ENCODE measurements at regions not wholly inside any gene's neighbourhood (a gene's known extent, or its start where the extent isn't known, plus 50 kb on each side); places are given as distances from the start of the nearest gene placed in this dataset.
"Not testable (repeated sequence)": the region's sequence is repeated elsewhere in the genome, so short reads cannot be mapped to it uniquely, and the experiment has no call there.

GRCh38 chr16:9141813-9142212 lies 50.4 kb downstream of the HAPSTR1 start:
- no peak for DNase-seq

- no peak for DNase-seq
Observed at GRCh38 chr16:9144106-9144505, 52.7 kb downstream of the HAPSTR1 start.

GRCh38 chr16:9148374-9149015 lies 57.1 kb downstream of the HAPSTR1 start:
- DNase-seq, result no peak

GRCh38 chr16:9151074-9151473 lies 59.6 kb downstream of the HAPSTR1 start:
- DNase-seq, result no peak

DNA sequence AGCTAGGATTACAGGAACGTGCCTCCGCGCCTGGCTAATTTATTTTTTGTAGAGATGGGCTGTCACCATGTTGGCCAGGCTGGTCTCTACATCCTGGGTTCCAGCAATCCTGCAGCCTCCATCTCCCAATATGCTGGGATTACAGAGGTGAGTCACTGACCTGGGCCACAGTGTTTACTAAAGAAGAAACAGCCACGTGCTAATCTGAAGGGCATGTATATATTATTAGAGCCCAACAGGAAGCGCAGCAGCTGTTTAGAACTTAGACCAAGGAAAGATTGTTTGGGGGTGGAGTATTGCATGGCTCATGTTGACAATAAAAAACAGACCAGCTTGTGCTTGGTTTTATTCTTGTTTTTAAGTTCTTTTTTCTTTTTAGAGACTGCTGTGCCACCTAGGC lies 60.2 kb downstream of the HAPSTR1 start:
- DNase-seq, result peak in 1 of 2 experiments; percentile 15

DNA sequence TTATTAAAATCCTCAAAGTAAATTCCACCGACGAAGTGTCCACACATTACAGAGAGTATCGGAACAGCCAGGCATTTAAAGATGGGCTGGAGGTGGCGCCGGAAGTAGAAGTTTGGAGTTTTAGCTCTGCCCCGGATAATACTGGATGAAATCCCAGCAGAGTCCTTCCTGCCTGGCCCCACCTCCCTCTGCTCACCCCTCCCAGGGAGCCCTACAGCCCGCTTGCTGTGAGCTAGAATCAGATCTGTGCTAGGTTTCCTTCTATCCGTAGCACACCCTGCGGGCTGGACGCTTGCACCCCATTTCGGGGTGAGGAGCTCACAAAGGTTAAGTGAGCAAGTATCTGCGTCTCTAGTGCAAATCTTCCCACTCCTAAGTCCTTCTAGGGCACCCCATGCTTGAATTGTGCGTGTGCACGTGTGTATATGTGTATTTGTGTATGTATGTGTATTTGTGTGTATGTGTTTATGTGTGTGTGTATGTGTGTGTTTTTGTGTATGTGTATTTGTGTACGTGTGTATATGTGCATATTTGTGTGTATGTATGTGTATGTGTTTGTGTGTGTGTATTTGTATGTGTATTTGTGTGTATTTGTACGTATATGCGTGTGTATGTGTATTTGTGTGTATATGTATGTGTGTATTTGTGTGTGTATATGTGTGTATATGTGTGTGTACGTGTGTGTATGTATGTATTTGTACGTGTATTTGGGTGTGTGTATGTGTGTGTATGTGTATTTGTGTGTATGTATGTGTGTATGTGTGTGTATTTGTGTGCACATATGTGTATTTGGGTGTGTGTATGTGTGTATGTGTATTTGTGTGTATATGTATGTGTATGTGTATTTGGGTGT lies 61.4 kb downstream of the HAPSTR1 start:
- DNase-seq, result no peak

DNA sequence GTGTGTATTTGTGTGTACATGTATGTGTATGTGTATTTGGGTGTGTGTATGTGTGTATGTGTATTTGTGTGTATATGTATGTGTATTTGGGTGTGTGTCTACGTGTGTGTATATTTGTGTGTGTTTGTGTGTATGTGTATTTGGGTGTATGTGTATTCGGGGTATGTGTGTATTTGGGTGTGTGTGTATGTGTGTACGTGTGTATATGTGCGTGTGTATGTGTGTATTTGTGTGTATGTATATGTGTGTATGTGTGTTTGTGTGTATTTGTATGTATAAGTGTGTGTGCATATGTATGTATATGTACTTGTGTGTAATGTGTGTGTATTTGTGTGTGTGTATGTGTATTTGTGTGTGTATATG lies 62.0 kb downstream of the HAPSTR1 start:
- no peak for DNase-seq

- DNase-seq, result no peak
Observed at GRCh38 chr16:9154567-9155410, 63.3 kb downstream of the HAPSTR1 start.

DNA sequence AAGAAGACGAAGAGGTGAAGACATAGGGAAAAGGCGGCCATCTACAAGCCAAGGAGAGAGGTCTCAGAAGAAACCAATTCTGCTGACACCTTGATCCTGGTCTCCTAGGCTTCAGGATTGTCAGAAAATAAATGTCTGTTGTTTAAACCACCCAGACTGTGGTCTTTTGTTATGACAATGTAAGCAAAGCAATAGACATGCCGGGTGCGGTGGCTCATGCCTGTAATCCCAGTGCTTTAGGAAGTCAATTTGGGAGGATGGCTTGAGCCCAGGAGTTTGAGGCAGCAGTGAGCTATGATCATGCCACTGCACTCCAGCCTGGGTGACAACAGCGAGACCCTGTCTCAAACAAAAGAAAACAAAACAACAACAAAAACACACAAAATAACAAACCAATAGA lies 64.4 kb downstream of the HAPSTR1 start:
- DNase-seq, result no peak

- DNase-seq, result peak; percentile 3 to 25
Observed at GRCh38 chr16:9159839-9160550, 68.6 kb downstream of the HAPSTR1 start.

DNA sequence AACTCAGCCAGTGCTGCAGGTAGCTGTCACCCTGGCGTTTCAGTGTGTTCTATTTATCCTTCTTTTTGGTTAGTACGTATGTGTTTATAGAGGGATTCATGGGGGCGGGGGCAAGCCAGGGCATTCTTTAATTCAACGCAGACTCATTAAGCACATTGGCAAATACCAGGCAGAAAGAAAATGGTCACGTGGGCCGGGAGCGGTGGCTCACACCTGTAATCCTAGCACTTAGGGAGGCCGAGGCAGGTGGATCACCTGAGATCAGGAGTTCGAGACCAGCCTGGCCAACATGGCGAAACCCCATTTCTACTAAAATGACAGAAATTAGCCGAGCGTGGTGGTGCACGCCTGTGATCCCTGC lies 69.1 kb downstream of the HAPSTR1 start:
- no peak for DNase-seq

DNA sequence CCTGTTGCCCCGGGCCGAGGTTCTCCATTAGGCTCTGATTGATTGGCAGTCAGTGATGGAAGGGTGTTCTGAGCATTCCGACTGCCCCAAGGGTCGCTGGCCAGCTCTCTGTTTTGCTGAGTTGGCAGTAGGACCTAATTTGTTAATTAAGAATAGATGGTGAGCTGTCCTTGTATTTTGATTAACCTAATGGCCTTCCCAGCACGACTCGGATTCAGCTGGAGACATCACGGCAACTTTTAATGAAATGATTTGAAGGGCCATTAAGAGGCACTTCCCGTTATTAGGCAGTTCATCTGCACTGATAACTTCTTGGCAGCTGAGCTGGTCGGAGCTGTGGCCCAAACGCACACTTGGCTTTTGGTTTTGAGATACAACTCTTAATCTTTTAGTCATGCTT lies 74.2 kb downstream of the HAPSTR1 start:
- no peak for DNase-seq

- DNase-seq, result not testable (repeated sequence)
Observed at GRCh38 chr16:9166326-9166993, 75.0 kb downstream of the HAPSTR1 start.

- no peak for DNase-seq
Observed at GRCh38 chr16:9169094-9169493, 77.7 kb downstream of the HAPSTR1 start.

GRCh38 chr16:9170470-9170869 lies 79.0 kb downstream of the HAPSTR1 start:
- DNase-seq, result no peak

DNA sequence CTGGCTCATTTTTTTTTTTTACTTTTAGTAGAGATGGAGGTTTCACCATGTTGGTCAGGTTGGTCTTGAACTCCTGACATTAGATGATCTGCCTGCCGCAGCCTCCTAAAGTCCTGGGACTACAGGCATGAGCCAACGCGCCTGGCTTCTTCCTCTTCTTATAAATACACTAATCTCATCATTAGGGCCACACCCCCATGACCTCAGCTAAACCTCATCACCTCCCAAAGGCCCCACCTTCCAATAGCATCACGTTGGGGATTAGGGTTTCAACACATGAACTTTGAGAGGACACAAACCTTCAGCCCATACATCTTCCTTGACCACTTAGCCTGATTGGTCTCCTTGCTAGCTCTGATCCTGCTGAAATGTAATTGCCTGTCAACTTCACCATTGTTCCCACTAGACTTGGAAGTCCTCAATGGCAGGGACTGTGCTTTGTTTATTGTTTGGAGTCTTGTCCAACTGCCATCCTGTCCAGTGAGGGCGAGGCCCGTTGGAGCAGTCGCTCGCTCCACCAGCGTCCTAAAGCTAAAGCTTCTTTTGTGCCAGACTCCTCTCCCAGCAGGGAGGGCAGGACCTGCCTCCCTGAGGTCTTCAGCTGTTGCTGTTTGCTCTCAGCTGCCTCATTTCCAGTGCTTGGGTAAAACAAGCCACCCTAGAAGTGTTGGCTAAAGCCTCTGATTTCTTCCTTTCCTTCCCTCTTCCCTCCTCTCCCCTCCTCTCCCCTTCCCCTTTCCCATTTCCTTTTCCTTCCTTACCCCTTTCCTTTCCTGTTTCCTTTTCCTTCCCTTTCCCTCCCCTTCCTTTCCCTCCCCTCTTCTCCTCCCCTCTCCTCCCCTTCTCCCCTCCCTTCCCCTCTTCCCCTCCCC lies 85.3 kb downstream of the HAPSTR1 start:
- DNase-seq, result no peak

DNA sequence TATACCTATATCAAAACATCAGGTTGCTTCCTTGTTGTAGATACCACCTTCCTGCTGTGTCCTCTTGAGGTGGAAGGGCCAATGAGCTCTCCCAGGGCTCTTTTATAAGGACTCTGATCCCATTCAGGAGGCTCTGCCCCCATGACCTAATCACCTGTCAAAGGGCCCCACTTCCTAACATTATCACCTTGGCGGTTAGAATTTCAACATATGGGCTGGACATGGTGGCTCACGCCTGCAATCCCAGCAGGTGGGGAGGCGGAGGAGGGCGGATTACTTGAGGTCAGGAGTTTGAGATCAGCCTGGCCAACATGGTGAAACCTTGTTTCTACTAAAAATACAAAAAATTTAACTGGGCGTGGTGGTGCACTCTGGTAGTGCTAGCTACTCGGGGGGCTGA lies 86.4 kb downstream of the HAPSTR1 start:
- no peak for DNase-seq

DNA sequence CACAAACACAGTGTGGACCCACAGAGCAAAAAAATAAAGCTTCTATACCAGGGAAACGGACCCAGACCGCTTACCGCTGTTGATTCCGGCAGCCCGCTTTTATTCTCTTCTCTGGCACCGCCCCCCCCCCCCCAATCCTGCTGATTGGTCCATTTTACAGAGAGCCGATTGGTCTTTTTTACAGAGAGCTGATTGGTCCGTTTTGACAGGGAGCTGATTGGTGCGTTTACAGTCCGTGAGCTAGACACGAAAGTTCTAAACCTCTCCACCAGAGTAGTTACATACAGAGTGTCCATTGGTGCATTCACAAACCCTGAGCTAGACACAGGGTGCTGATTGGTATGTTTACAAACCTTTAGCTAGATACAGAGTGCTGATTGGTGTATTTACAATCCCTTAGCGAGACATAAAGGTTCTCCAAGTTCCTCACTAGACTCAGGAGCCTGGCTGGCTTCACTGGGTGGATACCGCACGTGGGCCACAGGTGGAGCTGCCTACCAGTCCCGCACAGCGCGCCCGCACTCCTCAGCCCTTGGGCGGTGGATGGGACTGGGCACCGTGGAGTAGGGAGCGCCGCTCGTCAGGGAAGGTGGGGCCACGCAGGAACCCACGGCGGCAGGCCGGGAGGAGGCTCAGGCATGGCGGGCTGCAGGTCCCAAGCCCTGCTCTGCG lies 92.4 kb downstream of the HAPSTR1 start:
- DNase-seq, result no peak

- DNase-seq, result no peak
Observed at GRCh38 chr16:9184354-9184690, 92.9 kb downstream of the HAPSTR1 start.

- DNase-seq, result no peak
Observed at GRCh38 chr16:9185381-9185780, 93.9 kb downstream of the HAPSTR1 start.

DNA sequence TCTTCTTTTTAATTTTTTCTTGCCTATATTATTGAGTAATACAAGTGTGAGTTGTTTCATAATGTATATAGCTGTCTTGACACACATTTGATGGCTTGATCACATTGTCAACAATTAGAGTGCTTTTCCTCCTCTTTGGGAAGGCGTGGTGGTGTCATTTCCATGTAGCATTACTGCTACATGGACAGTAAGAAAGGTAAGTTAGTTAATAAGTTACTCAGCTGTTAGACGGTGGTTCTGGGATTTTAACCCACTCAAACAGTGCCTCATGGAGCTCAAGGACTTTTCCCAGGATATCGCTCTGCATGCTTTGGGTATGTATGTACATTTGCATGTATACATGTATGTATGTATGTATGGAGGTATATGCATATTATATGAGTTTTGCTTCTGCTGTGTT lies 94.6 kb downstream of the HAPSTR1 start:
- DNase-seq, result no peak

All from SHP77 (cell line).